Neuronal stem cell (in vitro differentiated cells): ENCODE measurements at regions not wholly inside any gene's neighbourhood (a gene's known extent, or its start where the extent isn't known, plus 50 kb on each side); places are given as distances from the start of the nearest gene placed in this dataset.
A peak's percentile ranks its signal among the peaks of the same experiment; 100 is the strongest.

Experiments
- DNase-seq: peaks from one replicate; pipeline ENCODE4 v3.0.0-alpha.2; 2013; ENCODE audit warnings: low spot score
- H2AFZ ChIP-seq: one replicate; pipeline ENCODE4 v1.6.1; 2013; ENCODE audit warnings: mild to moderate bottlenecking, low read length, inconsistent platforms
- H2AK5ac ChIP-seq: 2 replicates; pipeline ENCODE4 v1.6.1; 2013; ENCODE audit warnings: low read depth, mild to moderate bottlenecking, inconsistent platforms, low read length, moderate library complexity, mixed read lengths
- H2BK120ac ChIP-seq: 2 replicates; pipeline ENCODE4 v1.6.1; 2013; ENCODE audit warnings: low read depth, mild to moderate bottlenecking, inconsistent platforms, low read length, moderate library complexity, mixed read lengths
- H2BK12ac ChIP-seq: one replicate; pipeline ENCODE4 v1.6.1; 2013; ENCODE audit warnings: low read length, inconsistent platforms
- H2BK15ac ChIP-seq: 2 replicates; pipeline ENCODE4 v1.6.1; 2013; ENCODE audit warnings: mild to moderate bottlenecking, low read length, inconsistent platforms, mixed read lengths
- H2BK5ac ChIP-seq: one replicate; pipeline ENCODE4 v1.6.1; 2013; ENCODE audit warnings: inconsistent platforms, mild to moderate bottlenecking, low read length, moderate library complexity
- H3K14ac ChIP-seq: one replicate; pipeline ENCODE4 v1.6.1; 2013; ENCODE audit warnings: low read length, inconsistent platforms
- H3K18ac ChIP-seq: 2 replicates; pipeline ENCODE4 v1.6.1; 2013; ENCODE audit warnings: low read length, inconsistent platforms
- H3K23ac ChIP-seq: 2 replicates; pipeline ENCODE4 v1.6.1; 2013; ENCODE audit warnings: low read depth, mild to moderate bottlenecking, mixed read lengths, low read length, inconsistent platforms; ENCODE audit not compliant: poor library complexity
- H3K27ac ChIP-seq: replicated peaks from 3 replicates; pipeline ENCODE4 v1.5.1; 2013; ENCODE audit warnings: low read length, inconsistent platforms
- H3K27me3 ChIP-seq, 3 experiments: 2 replicates each; pipeline ENCODE4 v1.6.1; 2013; ENCODE audit warnings: low read length in 3 of 3, mild to moderate bottlenecking in 2 of 3, inconsistent platforms in 1 of 3, low read depth in 1 of 3, mixed read lengths in 1 of 3, moderate library complexity in 1 of 3; ENCODE audit not compliant: control insufficient read depth in 3 of 3, insufficient read depth in 3 of 3
- H3K36me3 ChIP-seq, 2 donors: replicated peaks in 1 of 2; 2 replicates each; pipeline ENCODE4 v1.6.1; 2013; ENCODE audit warnings: low read length in 2 of 2; ENCODE audit not compliant: control insufficient read depth in 2 of 2, insufficient read depth in 2 of 2
- H3K4ac ChIP-seq: 2 replicates; pipeline ENCODE4 v1.6.1; 2013; ENCODE audit warnings: inconsistent platforms, mild to moderate bottlenecking, low read length, moderate library complexity
- H3K4me1 ChIP-seq, 2 donors: 1 replicate in 1 of 2; 2 replicates in 1 of 2; pipeline ENCODE4 v1.6.1; 2013; ENCODE audit warnings: low read length in 2 of 2, low read depth in 1 of 2; ENCODE audit not compliant: control insufficient read depth in 2 of 2, insufficient read depth in 1 of 2
- H3K4me2 ChIP-seq: one replicate; pipeline ENCODE4 v1.6.1; 2013; ENCODE audit warnings: mild to moderate bottlenecking, low read length, inconsistent platforms; ENCODE audit not compliant: insufficient read depth, poor library complexity, severe bottlenecking
- H3K4me3 ChIP-seq, 2 donors: 2 replicates each; pipeline ENCODE4 v1.5.1; 2013; ENCODE audit warnings: low read length in 2 of 2, mild to moderate bottlenecking in 2 of 2, inconsistent platforms in 1 of 2, moderate library complexity in 1 of 2
- H3K79me1 ChIP-seq: one replicate; pipeline ENCODE4 v1.6.1; 2013; ENCODE audit warnings: low read depth, mild to moderate bottlenecking, inconsistent platforms, low read length, moderate library complexity
- H3K9ac ChIP-seq: one replicate; pipeline ENCODE4 v1.6.1; 2013; ENCODE audit warnings: mild to moderate bottlenecking, low read depth, low read length, inconsistent platforms; ENCODE audit not compliant: poor library complexity
- H3K9me3 ChIP-seq, 2 donors: replicated peaks in 1 of 2; 2 replicates each; pipeline versions ENCODE3 to v1.6.1; 2013; ENCODE audit warnings: low read length in 2 of 2, mild to moderate bottlenecking in 2 of 2, inconsistent platforms in 1 of 2, low read depth in 1 of 2, mixed read lengths in 1 of 2, moderate library complexity in 1 of 2; ENCODE audit not compliant: control insufficient read depth in 2 of 2, insufficient read depth in 1 of 2
- H4K8ac ChIP-seq: one replicate; pipeline ENCODE4 v1.6.1; 2013; ENCODE audit warnings: low read depth, mild to moderate bottlenecking, inconsistent platforms, low read length, moderate library complexity
- H4K91ac ChIP-seq: one replicate; pipeline ENCODE4 v1.6.1; 2013; ENCODE audit warnings: low read length, low read depth, mild to moderate bottlenecking, inconsistent platforms; ENCODE audit not compliant: poor library complexity
- WGBS, 2 donors: extraction: QIAGEN DNeasy Blood & Tissue Kit; methylation state at CpG; one replicate each; pipeline ENCODE4 v1.1.7; 2013; ENCODE audit warnings: missing lambda C conversion rate in 2 of 2, mixed read lengths in 1 of 2; ENCODE audit not compliant: insufficient read length in 2 of 2, insufficient replicate concordance in 1 of 2; ENCODE audit errors: extremely low coverage in 2 of 2; 5-methylcytosine and 5-hydroxymethylcytosine counted together

DNA sequence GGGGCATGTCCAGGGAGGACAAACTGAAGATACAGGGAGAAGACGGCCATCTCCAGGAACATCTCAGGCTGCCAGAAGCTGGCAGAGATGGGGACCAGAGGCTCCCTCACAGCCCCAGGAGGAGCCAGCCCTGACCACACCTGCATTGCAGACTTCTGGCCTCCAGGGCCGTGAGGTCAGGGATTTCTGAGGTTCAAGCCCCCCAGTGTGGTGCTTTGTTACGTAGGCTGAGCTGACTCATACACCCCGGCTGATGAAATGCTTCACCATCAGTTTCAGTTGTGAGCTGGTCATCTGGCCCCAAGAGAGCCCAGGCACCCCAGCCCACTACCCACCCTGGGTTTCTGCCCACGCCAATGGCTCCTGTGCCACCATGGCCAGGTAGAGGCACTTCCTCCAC, 106.4 kb downstream of the SIK1 start:
- Histone ChIP-seq H3K27ac (no peak overlapping the region), H3K27me3 (peaks cover 0 to 3% (median 0%) of the 10 kb centered on the region in 3 experiments), H2BK12ac (no peak overlapping the region), H3K79me1 (peaks cover 1% of the 10 kb centered on the region), H3K9me3 (peaks cover 7 to 13% of the 10 kb centered on the region in 2 donors), H3K18ac (peak overlapping the region; percentile 83), H2AK5ac (peak overlapping the region; percentile 58), H3K36me3 (no peaks in the 10 kb centered on the region), H3K4me3 (no peak overlapping the region), H3K9ac (no peak overlapping the region), H3K4me1 (peaks cover 8 to 15% of the 10 kb centered on the region in 2 donors), H3K23ac (no peak overlapping the region), H3K14ac (no peak overlapping the region), H2BK120ac (no peak overlapping the region), H2AFZ (no peak overlapping the region), H3K4ac (no peak overlapping the region), H4K91ac (no peak overlapping the region), H3K4me2 (no peak overlapping the region), H2BK5ac (peak overlapping the region; percentile 46), H2BK15ac (no peak overlapping the region), H4K8ac (no peak overlapping the region)
- no peak for DNase-seq
- WGBS, 2 donors: no CpG with 5 or more reads among the region's 5 CpGs

DNA sequence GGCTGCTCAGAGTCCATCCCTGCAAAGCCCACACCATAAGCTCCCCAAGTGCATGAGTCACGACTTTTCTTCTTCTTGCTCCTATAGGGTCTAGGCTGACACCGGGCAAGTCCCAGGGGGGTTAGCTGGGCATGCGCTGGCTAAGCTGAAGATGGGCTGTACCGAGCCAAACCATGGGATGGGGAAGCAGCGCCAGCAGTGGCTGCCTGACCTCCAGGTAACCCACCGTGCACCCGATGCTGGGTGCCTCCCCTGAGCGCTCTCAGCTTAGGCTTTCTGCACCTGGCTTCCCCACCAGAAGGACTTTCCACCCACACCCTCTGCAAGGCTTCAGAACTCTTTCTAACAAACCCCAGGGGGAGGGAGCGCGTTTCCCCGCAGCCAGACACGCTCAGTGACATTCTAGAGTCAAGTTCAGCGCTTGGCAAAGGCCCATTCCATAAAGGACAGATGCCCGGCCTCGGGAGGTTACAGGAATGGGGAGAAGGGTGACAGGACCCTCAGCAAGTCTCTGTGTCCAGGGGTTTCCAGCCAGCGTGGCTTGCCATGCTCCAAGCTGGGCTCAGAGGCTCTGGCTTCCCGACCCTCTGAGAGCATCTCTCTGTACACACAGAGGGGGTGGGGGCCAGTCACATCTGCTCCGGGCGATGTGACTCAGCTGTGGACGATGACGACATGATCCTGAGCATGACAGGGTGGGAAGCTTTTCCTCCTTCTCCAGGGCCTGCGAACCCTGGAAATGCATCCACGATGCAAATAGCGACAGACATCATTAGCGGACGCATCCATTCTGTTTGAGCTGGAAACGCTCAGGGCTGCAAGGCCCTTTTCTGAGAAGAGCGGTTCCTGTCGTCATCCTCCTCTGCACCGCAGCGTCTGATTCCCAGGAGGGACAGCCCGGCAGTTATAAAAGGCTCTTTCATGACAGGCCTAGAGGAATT, 107.8 kb downstream of the SIK1 start:
- Histone ChIP-seq H3K36me3 (no peaks in the 10 kb centered on the region), H2BK15ac (peak overlapping the region; percentile 34), H2BK12ac (peak overlapping the region; percentile 63), H4K91ac (no peak overlapping the region), H2BK5ac (peak overlapping the region; percentile 72), H3K27ac (no peak overlapping the region), H2AK5ac (peak overlapping the region; percentile 91), H3K4me2 (no peak overlapping the region), H3K4me1 (peaks cover 6 to 12% of the 10 kb centered on the region in 2 donors), H3K4ac (no peak overlapping the region), H3K9me3 (peaks cover 7 to 13% of the 10 kb centered on the region in 2 donors), H3K18ac (peak overlapping the region; percentile 81), H3K4me3 (no peak overlapping the region), H3K27me3 (peaks cover 0 to 3% (median 0%) of the 10 kb centered on the region in 3 experiments), H2BK120ac (no peak overlapping the region), H3K23ac (peak overlapping the region; percentile 62), H3K9ac (peak overlapping the region; percentile 35), H3K79me1 (peaks cover 1% of the 10 kb centered on the region), H2AFZ (peak overlapping the region; percentile 71), H4K8ac (no peak overlapping the region), H3K14ac (peak overlapping the region; percentile 84)
- no CpG with 5 or more reads among the region's 32 CpGs for WGBS, 2 donors
- DNase-seq: no peak

DNA sequence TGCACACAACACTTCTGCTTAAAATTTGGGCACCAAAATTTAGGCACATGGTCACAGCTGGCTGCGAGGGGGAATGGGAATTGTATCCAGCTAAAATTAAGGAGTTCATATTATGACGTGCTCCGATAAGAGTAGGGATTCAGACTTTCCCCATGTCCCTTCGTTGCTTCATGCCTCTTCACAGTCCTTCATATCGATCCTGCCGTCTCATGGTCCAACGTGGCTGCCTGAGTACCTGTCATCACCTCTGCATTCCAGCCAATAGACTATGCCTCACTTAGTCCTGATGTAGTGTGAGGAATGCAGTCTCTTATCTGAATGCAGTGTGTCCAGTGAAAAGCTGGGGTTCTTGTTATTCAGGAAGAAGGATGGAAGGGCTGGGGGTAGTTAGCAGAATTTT, 108.6 kb downstream of the SIK1 start:
- no CpG with 5 or more reads among the region's 7 CpGs for WGBS, 2 donors

DNA sequence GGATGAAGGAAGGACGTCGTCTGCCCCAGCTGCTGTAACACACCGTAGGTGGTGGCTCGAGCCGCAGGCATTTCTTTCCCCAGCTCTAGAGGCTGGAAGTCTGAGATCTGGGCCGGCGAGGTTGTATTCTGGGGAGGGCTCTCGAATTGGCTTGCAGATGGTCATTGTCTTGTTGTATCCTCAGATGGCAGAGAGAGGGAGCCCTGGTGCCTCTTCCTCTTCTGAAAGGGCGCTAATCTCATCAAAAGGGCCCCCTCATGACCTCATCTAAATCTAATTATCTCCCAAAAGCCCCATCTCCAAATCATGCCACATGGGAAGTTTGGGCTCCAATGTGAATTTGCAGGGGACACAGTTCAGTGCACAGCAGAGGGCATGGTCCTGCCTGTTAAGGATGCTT, 109.0 kb downstream of the SIK1 start:
- Histone ChIP-seq H2BK5ac (no peak overlapping the region), H3K9ac (no peak overlapping the region), H3K14ac (no peak overlapping the region), H2AFZ (no peak overlapping the region), H2BK12ac (no peak overlapping the region), H3K4ac (no peak overlapping the region), H3K9me3 (peaks cover 7 to 13% of the 10 kb centered on the region in 2 donors), H3K4me2 (no peak overlapping the region), H3K4me3 (no peak overlapping the region), H2AK5ac (no peak overlapping the region), H3K36me3 (no peaks in the 10 kb centered on the region), H3K18ac (no peak overlapping the region), H3K27ac (no peak overlapping the region), H4K91ac (no peak overlapping the region), H3K23ac (no peak overlapping the region), H3K4me1 (peaks cover 4 to 10% of the 10 kb centered on the region in 2 donors), H2BK15ac (no peak overlapping the region), H4K8ac (no peak overlapping the region), H2BK120ac (no peak overlapping the region), H3K27me3 (peaks cover 0 to 3% (median 0%) of the 10 kb centered on the region in 3 experiments), H3K79me1 (peaks cover 1% of the 10 kb centered on the region)
- no peak for DNase-seq
- WGBS, 2 donors: no CpG with 5 or more reads among the region's 9 CpGs

More for the DNA sequence above, 108.6 kb downstream of the SIK1 start:
- Histone ChIP-seq H2AK5ac (no peak overlapping the region), H3K18ac (no peak overlapping the region), H3K14ac (no peak overlapping the region), H3K4me2 (no peak overlapping the region), H3K9me3 (peaks cover 7 to 13% of the 10 kb centered on the region in 2 donors), H2AFZ (no peak overlapping the region), H3K4ac (no peak overlapping the region), H3K36me3 (no peaks in the 10 kb centered on the region), H4K8ac (no peak overlapping the region), H4K91ac (no peak overlapping the region), H2BK120ac (no peak overlapping the region), H3K4me3 (no peak overlapping the region), H3K23ac (no peak overlapping the region), H3K4me1 (peaks cover 2 to 10% of the 10 kb centered on the region in 2 donors), H3K9ac (no peak overlapping the region), H2BK15ac (no peak overlapping the region), H3K79me1 (peaks cover 1% of the 10 kb centered on the region), H2BK12ac (no peak overlapping the region), H3K27ac (no peak overlapping the region), H2BK5ac (no peak overlapping the region), H3K27me3 (peaks cover 0 to 3% (median 0%) of the 10 kb centered on the region in 3 experiments)
- no peak for DNase-seq
